Stimulated activated CD4-positive, alpha-beta T cell treated with anti-CD3 and anti-CD28 coated beads, Interleukin-15, amount 100 ng/mL, for 1 hour (primary cell): ENCODE measurements at regions not wholly inside any gene's neighbourhood (a gene's known extent, or its start where the extent isn't known, plus 50 kb on each side); places are given as distances from the start of the nearest gene placed in this dataset.

ENCODE experiments used
- DNase-seq, 2 donors: peaks; one replicate each; pipeline ENCODE4 v3.0.0-alpha.2; 2020; ENCODE audit warnings: low read depth in 1 of 2, low spot score in 1 of 2

DNA sequence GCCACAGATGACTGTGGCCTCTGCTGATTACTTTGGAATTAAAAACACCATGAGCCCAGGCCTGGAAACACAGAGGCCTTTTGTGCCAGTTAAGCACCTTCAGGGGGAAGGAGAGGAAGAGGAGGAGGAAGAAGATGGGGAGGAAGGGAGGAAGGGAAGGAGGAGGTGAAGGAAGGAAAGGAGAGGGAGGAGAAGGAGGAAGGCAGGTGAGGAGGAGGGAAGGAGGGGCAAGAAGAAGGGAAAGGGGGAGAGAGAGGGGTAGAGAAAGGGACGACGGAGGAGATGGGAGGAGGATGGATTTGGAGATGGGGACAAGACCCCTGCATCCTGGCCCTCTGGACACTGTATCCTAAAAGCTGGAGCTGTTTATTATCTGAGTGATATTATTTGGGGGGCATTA, 231.0 kb downstream of the UQCRFS1 start:
- no peak for DNase-seq

GRCh38 chr19:28981518-28981917, 231.4 kb downstream of the UQCRFS1 start:
- no peak for DNase-seq

- DNase-seq, result no peak
These were observed 232.6 kb downstream of the UQCRFS1 start for GRCh38 chr19:28980236-28980868.

GRCh38 chr19:28977826-28978225, 235.1 kb downstream of the UQCRFS1 start:
- DNase-seq, result no peak

DNA sequence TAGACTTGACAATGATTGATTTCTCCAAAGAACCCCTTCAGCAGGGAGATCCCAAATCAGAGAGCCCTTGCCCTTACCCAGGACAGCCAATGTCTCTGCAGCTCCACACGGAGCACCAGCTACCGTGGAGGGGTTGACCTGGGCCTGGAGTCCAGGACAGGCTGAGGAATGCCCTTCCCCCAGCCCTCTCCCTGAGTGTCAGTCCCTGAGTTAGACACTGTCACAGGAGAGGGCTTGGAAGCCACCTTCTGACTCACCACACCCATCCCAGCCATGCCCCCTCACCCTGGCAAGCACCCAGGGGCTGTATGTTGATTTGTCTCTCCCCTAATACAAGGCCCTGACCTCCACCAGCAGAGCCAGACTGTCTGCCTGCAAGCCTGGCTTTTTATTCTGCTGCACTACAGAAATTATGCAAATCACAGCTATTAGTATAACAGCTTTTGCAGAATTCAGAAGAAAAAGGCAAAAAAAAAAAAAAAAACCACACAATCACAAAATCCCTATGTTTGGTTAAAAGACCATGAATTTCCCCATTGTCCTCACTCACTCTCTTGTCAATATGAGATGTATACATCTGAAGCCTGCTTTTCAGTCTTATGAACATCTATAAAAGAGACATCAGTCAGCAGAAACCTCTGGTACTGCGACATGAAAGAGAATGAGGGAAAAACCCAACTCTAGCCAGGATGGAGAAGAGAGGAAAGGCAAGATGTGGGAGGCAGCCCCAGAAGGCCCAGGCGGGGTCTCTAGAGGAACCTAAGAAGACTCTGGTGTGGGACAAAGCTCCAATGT, 240.7 kb downstream of the UQCRFS1 start:
- no peak for DNase-seq

- no peak for DNase-seq
These were observed 241.4 kb downstream of the UQCRFS1 start for GRCh38 chr19:28971513-28971912.

GRCh38 chr19:28971049-28971448, 241.9 kb downstream of the UQCRFS1 start:
- no peak for DNase-seq

GRCh38 chr19:28968721-28969120, 244.2 kb downstream of the UQCRFS1 start:
- no peak for DNase-seq

GRCh38 chr19:28966737-28967399, 246.1 kb downstream of the UQCRFS1 start:
- DNase-seq, result no peak

DNA sequence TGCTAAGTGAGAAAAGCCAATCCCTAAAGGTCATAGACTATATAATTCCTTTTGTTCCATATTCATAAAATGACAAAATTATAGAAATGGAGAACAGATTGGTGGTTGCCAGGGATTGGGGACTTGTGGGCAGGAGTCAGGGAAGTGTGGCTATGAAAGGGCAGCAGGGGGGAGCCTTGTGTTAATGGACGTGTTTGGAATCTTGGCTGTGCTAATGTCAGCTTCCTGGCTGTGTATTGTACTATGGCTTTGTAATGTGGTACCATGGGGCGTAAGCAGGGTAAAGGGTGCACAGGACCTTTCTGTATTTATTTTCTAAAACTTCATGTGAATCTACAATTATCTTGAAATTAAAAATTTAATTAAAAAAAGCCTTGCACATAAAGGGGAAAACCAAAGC, 248.5 kb downstream of the UQCRFS1 start:
- DNase-seq, result no peak

DNA sequence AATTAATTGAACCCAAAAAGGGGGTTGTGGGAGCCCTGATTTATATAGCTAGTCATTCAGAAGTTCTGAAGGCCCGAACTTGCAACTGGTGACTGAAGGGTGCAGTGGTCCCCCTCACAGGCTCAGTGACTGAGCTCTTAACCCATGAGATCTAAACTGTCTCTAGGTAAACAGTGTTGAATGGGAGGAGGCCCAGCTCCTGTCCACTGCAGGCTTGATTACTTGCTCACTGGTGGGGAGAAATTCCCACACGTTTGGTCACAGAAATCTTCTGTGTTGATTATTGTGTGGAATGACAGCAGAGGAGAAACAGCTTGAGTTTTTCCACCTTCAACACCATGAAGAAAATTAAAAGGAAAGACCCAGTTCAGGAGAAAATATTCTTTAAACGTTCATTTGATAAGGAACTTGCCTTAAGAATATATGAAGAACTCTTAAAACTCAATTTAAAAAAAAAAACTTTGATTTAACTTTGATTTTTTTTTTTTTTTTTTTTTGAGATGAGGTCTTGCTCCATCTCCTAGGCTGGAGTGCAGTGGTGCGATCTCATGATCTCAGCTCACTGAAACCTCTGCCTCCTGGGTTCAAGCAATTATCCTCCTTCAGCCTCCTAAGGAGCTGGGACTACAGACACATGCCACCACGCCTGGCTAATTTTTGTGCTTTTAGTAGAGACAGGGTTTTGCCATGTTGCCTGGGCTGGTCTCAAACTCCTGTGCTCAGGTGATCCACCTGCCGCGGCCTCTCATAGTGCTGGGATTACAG, 249.3 kb downstream of the UQCRFS1 start:
- DNase-seq, result no peak

DNA sequence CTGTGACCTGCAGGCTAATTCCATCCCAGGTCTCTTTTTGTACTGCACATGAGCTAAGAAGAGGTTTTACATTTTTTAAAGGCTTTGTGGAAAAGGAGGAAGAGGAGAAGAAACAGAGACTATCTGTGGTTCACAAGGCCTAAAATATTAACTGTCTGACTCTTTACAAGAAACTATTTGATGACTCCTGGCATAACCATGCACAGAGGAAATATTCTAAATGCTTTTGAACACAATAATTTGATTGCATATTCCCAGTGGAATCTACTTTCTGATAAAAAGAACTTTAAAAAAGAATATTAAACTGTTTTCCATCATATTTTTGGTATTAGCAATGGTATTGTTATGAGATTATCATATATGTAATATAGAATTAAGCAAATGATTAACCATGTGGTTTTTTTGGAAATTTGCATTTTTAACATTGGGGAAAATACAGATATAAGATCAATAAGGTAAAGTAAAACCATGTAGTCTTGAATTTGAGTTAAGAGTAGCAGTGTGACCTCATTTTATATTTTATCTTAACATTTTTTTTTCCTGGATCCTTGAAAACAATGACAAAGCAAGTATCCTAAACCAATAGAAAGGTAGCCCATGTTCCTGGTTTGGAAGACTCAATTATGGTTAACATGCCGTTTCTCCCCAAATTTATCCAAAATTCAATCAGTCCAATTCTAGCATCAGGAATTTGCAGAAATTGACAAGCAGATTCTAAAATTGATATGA, 251.0 kb downstream of the UQCRFS1 start:
- no peak for DNase-seq

- no peak for DNase-seq
These were observed 251.8 kb downstream of the UQCRFS1 start for GRCh38 chr19:28960986-28961705.

- DNase-seq, result no peak
These were observed 252.4 kb downstream of the UQCRFS1 start for GRCh38 chr19:28960586-28960985.

DNA sequence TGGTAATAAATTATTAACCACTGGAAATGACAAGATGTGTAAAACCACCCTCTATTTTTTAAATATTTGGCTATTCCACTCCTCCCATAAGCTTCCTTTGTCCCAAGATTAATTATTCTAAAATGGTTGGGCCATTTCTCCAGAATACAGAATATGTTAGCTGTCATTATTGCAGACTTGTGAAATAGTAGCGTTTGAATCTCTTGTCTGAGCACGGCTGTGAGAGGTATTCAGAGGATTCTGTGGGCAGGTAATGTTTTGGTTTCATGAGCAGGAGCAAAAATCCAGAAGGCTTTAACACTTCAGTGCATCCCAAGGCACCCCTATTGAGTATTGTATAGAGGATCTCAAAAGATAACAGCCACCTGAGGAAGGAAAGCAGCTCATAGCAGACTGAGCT, 256.0 kb downstream of the UQCRFS1 start:
- DNase-seq, result no peak

DNA sequence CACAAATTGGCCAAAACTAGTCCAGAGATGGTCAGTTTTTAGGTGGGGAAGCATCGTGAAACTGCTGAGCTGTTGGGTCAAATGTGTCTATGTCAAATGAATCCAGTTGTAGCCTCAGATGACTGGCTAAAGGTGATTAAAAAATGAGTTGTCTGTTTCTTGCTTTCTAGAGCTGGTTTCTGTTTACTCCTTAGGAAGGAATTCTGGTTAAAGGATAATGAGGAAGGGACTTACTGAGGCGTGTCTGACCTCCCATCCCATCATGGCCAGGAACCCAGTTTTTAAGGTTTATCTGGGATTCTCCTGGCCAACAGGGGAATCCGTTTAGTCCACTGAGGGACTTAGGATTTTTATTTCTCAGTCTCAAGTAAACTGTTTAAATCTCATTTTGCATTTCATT, 256.5 kb downstream of the UQCRFS1 start:
- no peak for DNase-seq

DNA sequence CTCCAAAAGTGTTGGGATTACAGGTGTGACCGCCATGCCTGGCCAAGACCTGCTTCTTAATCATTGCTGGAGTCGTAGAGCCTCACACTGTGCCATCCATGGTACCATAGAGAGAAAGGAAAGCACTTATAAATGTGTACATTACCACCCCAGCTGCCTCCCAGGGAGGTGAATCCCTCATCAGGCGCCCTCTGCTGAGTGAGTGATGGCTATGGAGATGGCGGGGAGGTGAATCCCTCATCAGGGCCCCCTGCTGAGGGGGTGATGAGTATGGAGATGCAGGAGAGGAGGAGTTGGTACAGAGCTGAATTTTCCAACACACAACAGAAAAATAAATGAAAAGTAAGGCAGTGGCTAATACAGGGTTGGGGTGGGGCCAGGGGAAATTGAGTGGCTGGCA, 263.4 kb downstream of the UQCRFS1 start:
- DNase-seq, result no peak

DNA sequence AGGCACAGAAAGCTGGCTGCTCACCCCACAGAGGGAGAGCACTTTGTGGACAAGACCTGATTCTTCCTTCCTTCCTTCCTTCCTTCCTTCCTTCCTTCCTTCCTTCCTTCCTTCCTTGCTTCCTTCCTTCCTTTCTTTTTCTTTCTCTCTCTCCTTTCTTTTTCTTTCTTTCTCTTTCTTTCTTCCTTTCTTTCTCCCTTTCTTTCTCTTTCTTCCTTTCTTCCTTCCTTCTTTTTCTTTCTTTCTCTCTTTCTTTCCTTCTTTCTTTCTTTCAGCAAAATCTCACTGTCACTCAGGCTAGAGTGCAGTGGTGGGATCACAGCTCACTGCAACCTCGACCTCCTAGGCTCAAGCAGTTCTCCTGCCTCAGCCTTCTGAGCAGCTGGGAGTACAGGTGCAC, 263.9 kb downstream of the UQCRFS1 start:
- no peak for DNase-seq

DNA sequence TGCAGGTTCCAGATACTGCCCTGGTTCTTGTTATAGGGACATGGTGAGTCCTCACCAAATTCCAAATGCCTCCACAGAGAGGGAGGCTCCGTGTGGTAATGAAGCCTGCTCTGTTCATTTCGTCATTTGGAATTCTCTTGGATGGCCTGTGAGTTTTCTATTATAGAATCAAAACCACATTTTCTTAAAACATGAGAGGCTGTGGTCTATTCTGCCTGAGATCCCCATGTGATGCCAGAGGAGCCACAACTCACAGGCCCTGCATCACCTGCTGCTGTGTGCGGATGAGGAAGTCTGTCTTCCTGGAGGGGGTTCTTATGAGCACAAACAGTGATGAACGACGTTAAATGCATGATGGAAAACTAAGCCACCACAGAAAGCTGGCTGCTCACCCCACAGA, 264.4 kb downstream of the UQCRFS1 start:
- no peak for DNase-seq

- DNase-seq, result no peak
These were observed 264.9 kb downstream of the UQCRFS1 start for GRCh38 chr19:28948026-28948425.
